ENCODE measurements at regions not wholly inside any gene's neighbourhood (a gene's known extent, or its start where the extent isn't known, plus 50 kb on each side); places are given as distances from the start of the nearest gene placed in this dataset.

- DNase-seq (ENCODE audit: low read depth in 3 of 3, low spot score in 2 of 3) = no peak
Observed at GRCh38 chr1:94620345-94621031, 78.9 kb upstream of the F3 start.

- no peak for DNase-seq (ENCODE audit: low read depth in 3 of 3, low spot score in 2 of 3)
Observed at GRCh38 chr1:94619731-94620130, 78.2 kb upstream of the F3 start.

GRCh38 chr1:94617957-94618739 is 76.6 kb upstream of the F3 start:
- DNase-seq (ENCODE audit: low read depth in 3 of 3, low spot score in 2 of 3) = no peak

- DNase-seq (ENCODE audit: low read depth in 3 of 3, low spot score in 2 of 3) = no peak
Observed at GRCh38 chr1:94617134-94617805, 75.7 kb upstream of the F3 start.

- DNase-seq (ENCODE audit: low read depth in 3 of 3, low spot score in 2 of 3) = no peak
Observed at GRCh38 chr1:94616506-94616905, 74.9 kb upstream of the F3 start.

GRCh38 chr1:94614996-94615395 is 73.4 kb upstream of the F3 start:
- no peak for DNase-seq (ENCODE audit: low read depth in 3 of 3, low spot score in 2 of 3)

- no peak for DNase-seq (ENCODE audit: low read depth in 3 of 3, low spot score in 2 of 3)
Observed at GRCh38 chr1:94614168-94614815, 72.7 kb upstream of the F3 start.

- DNase-seq (ENCODE audit: low read depth in 3 of 3, low spot score in 2 of 3) = no peak
Observed at GRCh38 chr1:94612525-94613204, 71.1 kb upstream of the F3 start.

- DNase-seq (ENCODE audit: low read depth in 3 of 3, low spot score in 2 of 3) = no peak
Observed at GRCh38 chr1:94611681-94612475, 70.3 kb upstream of the F3 start.

GRCh38 chr1:94609619-94610018 is 68.1 kb upstream of the F3 start:
- no peak for DNase-seq (ENCODE audit: low read depth in 3 of 3, low spot score in 2 of 3)

- DNase-seq (ENCODE audit: low read depth in 3 of 3, low spot score in 2 of 3) = no peak
Observed at GRCh38 chr1:94608852-94609530, 67.4 kb upstream of the F3 start.

- no peak for DNase-seq (ENCODE audit: low read depth in 3 of 3, low spot score in 2 of 3)
Observed at GRCh38 chr1:94608142-94608851, 66.7 kb upstream of the F3 start.

- no peak for DNase-seq (ENCODE audit: low read depth in 3 of 3, low spot score in 2 of 3)
Observed at GRCh38 chr1:94607398-94607797, 65.8 kb upstream of the F3 start.

GRCh38 chr1:94606471-94606870 is 64.9 kb upstream of the F3 start:
- no peak for DNase-seq (ENCODE audit: low read depth in 3 of 3, low spot score in 2 of 3)

- DNase-seq (ENCODE audit: low read depth in 3 of 3, low spot score in 2 of 3) = no peak
Observed at GRCh38 chr1:94603663-94604062, 62.1 kb upstream of the F3 start.

GRCh38 chr1:94602802-94603625 is 61.5 kb upstream of the F3 start:
- no peak for DNase-seq (ENCODE audit: low read depth in 3 of 3, low spot score in 2 of 3)

- no peak for DNase-seq (ENCODE audit: low read depth in 3 of 3, low spot score in 2 of 3)
Observed at GRCh38 chr1:94602316-94602715, 60.8 kb upstream of the F3 start.

- no peak for DNase-seq (ENCODE audit: low read depth in 3 of 3, low spot score in 2 of 3)
Observed at GRCh38 chr1:94600556-94600955, 59.0 kb upstream of the F3 start.

Data from right renal cortex interstitium (tissue), 3 donors.